ENCODE measurements at regions not wholly inside any gene's neighbourhood (a gene's known extent, or its start where the extent isn't known, plus 50 kb on each side); places are given as distances from the start of the nearest gene placed in this dataset.

DNA sequence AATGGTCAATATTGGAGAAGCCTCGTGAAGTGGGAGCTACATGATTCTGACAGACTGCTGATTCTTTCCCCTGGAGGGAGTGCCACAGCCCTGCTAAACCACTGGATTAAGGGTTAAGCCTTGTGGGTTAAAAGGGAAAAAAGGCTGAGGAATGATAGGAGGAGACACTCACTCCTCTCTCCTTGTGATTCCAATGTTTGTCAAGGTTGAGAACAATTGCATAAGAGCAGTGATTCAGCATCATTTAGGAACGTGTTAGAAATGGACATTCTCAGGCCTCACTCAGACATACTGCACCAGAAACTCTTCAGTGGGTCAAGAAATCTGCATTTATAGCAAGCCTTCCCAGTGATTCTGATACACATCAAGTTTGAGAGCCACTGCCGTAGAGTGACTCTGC lies 87.8 kb upstream of the GZMB start:
- no peak overlapping the region for H3K4me3 ChIP-seq (replicated peaks in 1 of 2; ENCODE audit: low read depth in 2 of 2, low read length in 2 of 2)
- no peak for DNase-seq (ENCODE audit: low read depth in 2 of 2)
- TF ChIP-seq, protein P1, sequence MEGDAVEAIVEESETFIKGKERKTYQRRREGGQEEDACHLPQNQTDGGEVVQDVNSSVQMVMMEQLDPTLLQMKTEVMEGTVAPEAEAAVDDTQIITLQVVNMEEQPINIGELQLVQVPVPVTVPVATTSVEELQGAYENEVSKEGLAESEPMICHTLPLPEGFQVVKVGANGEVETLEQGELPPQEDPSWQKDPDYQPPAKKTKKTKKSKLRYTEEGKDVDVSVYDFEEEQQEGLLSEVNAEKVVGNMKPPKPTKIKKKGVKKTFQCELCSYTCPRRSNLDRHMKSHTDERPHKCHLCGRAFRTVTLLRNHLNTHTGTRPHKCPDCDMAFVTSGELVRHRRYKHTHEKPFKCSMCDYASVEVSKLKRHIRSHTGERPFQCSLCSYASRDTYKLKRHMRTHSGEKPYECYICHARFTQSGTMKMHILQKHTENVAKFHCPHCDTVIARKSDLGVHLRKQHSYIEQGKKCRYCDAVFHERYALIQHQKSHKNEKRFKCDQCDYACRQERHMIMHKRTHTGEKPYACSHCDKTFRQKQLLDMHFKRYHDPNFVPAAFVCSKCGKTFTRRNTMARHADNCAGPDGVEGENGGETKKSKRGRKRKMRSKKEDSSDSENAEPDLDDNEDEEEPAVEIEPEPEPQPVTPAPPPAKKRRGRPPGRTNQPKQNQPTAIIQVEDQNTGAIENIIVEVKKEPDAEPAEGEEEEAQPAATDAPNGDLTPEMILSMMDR (IDR thresholded peaks at IDR 0.05; ENCODE audit: low read depth, low read length) = no peak

DNA sequence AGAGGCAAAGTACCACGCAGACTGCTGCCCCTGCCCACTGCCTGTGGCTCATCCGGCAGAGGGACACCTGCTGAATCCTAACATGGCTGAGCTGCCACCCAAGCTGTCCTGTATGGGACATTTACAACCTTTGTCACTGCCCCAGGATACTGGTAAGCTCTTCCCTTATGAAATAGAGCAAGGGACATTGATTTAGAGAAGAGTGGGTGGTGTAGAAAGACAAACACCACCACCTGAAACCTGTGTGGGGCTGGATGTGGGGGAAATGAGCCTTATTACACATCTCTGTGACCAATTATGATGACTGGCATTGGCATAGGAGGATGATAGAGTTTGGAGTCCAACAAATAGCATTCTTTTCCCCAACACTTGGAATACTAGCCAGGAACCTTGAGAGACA lies 81.2 kb upstream of the GZMB start:
- TF ChIP-seq, protein P1 (IDR thresholded peaks at IDR 0.05; ENCODE audit: low read depth, low read length) = no peak
- no peak for DNase-seq (ENCODE audit: low read depth in 2 of 2)
- H3K4me3 ChIP-seq (replicated peaks in 1 of 2; ENCODE audit: low read depth in 2 of 2, low read length in 2 of 2) = no peak overlapping the region

DNA sequence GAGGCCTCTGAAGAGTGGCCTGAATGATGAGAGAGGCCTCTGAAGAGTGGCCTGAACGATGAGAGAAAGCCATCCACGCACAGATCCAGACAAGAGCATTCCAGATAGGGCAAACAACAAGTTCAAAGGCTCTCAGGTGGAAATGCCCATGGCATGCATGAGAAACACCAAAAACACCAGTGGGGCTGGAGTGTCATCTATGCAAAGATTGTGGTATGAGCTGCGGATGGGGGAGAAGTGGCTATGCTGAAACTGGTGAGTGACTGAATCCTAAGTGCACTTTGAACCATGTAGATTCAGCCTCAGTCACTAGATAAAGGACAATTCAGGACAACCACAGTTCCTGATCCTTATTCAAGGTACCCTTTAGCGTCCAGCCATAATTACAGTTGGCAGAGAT lies 79.4 kb upstream of the GZMB start:
- no peak for DNase-seq (ENCODE audit: low read depth in 2 of 2)
- no peak overlapping the region for H3K4me3 ChIP-seq (replicated peaks in 1 of 2; ENCODE audit: low read depth in 2 of 2, low read length in 2 of 2)
- TF ChIP-seq, protein P1 (IDR thresholded peaks at IDR 0.05; ENCODE audit: low read depth, low read length) = no peak

DNA sequence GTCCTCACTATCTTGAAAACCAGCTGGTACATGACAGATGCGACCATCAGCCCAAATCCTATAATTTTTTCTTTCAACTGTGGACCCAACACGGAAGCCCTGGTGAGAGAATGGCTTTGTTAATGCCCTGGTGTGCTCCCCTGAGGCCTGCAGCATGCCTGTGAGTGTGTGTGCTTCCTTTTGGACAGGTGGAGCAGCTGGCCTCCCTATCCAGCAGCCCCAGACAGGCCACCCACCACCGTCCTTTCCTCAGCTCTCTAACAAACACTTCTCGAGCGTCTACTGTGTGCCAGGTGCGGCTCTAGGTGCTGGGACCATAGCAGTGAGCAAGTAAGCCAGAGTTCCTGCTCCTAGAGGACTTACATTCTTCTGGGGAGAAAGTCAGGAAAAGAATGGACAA lies 78.9 kb upstream of the GZMB start:
- no peak overlapping the region for H3K4me3 ChIP-seq (replicated peaks in 1 of 2; ENCODE audit: low read depth in 2 of 2, low read length in 2 of 2)
- TF ChIP-seq, protein P1 (IDR thresholded peaks at IDR 0.05; ENCODE audit: low read depth, low read length) = no peak

DNA sequence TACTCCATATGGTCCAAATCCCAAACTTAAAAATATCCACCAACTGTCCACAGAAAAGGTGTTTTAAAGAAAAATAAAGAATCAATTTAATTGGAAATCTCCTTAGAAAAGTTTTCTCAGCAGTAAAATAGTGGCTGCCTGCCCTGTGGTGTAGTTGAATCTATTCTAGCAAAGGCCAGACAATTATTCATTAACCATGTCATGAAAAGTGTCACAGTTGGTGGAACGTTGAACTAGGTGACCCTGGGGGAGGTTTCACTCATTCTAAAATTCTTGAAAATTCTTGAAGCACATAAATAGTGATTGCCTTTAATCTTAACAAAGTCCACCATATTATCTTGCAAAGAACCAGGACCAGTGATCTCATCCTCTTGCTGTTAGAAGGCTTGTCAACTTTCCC lies 78.4 kb upstream of the GZMB start:
- TF ChIP-seq, protein P1 (IDR thresholded peaks at IDR 0.05; ENCODE audit: low read depth, low read length) = no peak
- no peak for DNase-seq (ENCODE audit: low read depth in 2 of 2)
- H3K4me3 ChIP-seq (replicated peaks in 1 of 2; ENCODE audit: low read depth in 2 of 2, low read length in 2 of 2) = no peak overlapping the region

More for the DNA sequence above, 78.9 kb upstream of the GZMB start:
- DNase-seq (ENCODE audit: low read depth in 2 of 2) = no peak

DNA sequence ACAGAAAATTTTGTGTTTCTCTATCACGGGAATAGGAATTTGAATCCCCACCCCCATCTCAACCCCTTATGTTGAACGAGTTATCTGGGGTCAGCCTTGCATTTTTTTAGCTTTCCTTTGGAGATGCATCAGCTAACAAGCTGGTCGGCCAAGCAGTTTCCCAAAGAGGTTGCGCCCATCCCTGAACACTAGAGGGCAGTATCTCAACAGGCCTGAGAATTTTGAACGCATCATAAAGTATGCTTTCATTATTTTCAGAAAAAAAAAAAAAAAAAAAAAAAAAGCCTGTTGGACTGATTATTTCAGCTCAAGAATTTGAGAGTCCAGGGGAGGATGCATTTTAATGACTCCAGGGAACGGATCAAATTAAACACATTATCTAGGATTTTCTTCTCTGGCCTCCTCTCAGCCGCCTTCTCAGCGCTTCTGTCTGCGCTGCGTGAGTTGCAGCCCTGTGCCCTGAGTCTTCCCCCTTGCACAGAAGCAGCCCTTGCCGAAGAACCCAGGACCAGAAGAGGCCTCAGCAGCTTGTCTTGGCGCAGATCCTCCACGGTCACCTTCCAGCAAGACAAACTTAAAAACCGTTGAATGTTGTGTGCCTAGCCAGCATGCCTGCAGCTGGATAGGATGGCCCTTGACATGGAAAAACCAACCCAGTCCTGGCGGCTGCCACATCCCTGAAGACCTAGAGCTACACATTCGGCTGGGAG lies 76.6 kb upstream of the GZMB start:
- H3K4me3 ChIP-seq (replicated peaks in 1 of 2; ENCODE audit: low read depth in 2 of 2, low read length in 2 of 2) = peak overlapping the region; percentile 22 to 40
- peak; percentile 72 to 77 for DNase-seq (ENCODE audit: low read depth in 2 of 2)

More for the DNA sequence above, 76.6 kb upstream of the GZMB start:
- TF ChIP-seq, protein P1 (IDR thresholded peaks at IDR 0.05; ENCODE audit: low read depth, low read length) = peak; percentile 90
